Upper lobe of right lung (tissue), 1 donor: ENCODE measurements at regions not wholly inside any gene's neighbourhood (a gene's known extent, or its start where the extent isn't known, plus 50 kb on each side); places are given as distances from the start of the nearest gene placed in this dataset.

Experiments
- ATAC-seq: fragments of 200-7000 bp; cut with Tn5 transposase; one replicate; pipeline ENCODE4 v1.9.1; 2020; ENCODE audit warnings: mild to moderate bottlenecking, moderate library complexity
- DNase-seq: peaks from one replicate; pipeline ENCODE4 v3.0.0-alpha.2; 2020
- H3K27ac ChIP-seq: fragments of 200-600 bp; one replicate; pipeline ENCODE4 v1.8.0; 2022
- H3K27me3 ChIP-seq: fragments of 200-600 bp; one replicate; pipeline ENCODE4 v1.8.0; 2022; ENCODE audit warnings: mild to moderate bottlenecking
- H3K36me3 ChIP-seq: fragments of 200-600 bp; one replicate; pipeline ENCODE4 v1.8.0; 2022
- H3K4me1 ChIP-seq: fragments of 200-600 bp; one replicate; pipeline ENCODE4 v1.8.0; 2022
- H3K4me3 ChIP-seq: fragments of 200-600 bp; one replicate; pipeline ENCODE4 v1.8.0; 2022; ENCODE audit warnings: mild to moderate bottlenecking
- H3K9me3 ChIP-seq: fragments of 200-600 bp; one replicate; pipeline ENCODE4 v1.8.0; 2022
- CTCF ChIP-seq: fragments of 200-600 bp; IDR thresholded peaks from one replicate; pipeline ENCODE4 v1.8.0; 2022; ENCODE audit warnings: antibody characterized with exemption
- intact Hi-C: fragments of 100-400 bp; cut with DNase I; formaldehyde crosslinking; loops from one replicate; pipeline ENCODE4 v1.11.0; 2022
- donor health status: DM: no; HTN: yes; CAD: no; lungs with severe emphysema.

DNA sequence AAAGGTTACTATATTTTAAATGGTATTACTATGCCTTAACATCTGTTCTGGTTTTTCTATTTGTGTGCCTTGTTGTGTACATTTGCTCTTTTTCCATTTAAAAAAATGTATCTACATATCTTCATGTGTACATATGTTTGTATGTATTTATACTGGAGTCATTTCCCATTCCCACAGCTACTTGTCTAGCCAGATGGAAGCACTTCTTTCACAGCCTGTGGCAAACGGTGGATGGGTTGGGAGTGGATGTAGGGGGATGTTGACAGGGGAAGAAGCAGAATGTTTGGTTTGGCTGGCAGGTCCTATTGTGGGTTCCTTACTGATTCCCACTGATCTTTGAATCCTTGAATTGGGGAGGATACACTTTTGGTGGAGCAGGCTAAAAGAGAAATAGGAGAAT, 93.6 kb upstream of the CNTNAP4 start:
- Histone ChIP-seq H3K4me1 (no peaks in the 10 kb centered on the region), H3K27ac (no peak overlapping the region), H3K9me3 (peaks cover 12% of the 10 kb centered on the region), H3K27me3 (no peaks in the 10 kb centered on the region), H3K36me3 (no peaks in the 10 kb centered on the region), H3K4me3 (no peak overlapping the region)
- TF ChIP-seq CTCF = no peak
- intact Hi-C loops = no loop called here
- no peak for ATAC-seq
- no peak for DNase-seq

DNA sequence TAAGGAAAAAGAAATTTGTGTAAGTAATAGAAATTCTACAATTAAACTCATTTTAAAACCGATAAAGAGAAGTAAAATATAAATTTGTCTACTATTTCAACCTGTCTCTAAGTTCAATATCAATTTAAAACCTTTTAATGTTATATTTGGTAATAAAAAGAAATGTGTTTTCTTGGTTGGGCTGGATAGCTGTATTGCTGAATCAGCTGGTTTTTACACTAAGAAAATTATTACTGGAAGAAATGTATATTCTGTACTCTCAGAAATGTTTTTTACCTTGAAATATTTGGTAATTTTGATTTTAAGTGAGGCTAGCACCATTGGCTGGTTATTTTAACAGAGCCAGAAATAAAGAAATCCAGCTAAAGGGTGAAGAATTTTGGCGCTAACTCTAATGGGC, 87.1 kb upstream of the CNTNAP4 start:
- Histone ChIP-seq H3K27ac (no peak overlapping the region), H3K27me3 (no peaks in the 10 kb centered on the region), H3K9me3 (peaks cover 12% of the 10 kb centered on the region), H3K4me3 (no peak overlapping the region), H3K4me1 (no peaks in the 10 kb centered on the region), H3K36me3 (no peaks in the 10 kb centered on the region)
- ATAC-seq = no peak
- TF ChIP-seq CTCF = no peak
- intact Hi-C loops = no loop called here
- no peak for DNase-seq

DNA sequence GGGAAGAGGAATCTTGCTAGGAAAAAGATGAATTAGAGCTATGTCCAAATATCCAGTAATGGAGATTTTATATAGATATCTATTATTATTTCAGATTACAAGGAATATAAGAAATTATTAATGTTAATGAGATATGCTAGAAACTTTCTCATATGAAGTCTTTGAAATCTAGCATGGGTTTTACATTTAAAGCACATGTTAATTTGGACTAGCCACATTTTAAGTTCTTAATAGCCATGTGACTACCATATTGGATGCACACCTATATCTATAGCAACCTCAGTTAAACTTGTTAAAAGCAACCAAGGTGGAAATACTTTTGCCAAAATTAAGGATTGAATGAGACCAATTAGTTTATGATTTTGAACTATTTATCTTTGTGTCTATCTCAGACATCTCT, 86.7 kb upstream of the CNTNAP4 start:
- no peak for DNase-seq
- Histone ChIP-seq H3K4me1 (no peaks in the 10 kb centered on the region), H3K27me3 (no peaks in the 10 kb centered on the region), H3K27ac (no peak overlapping the region), H3K4me3 (no peak overlapping the region), H3K36me3 (no peaks in the 10 kb centered on the region), H3K9me3 (peaks cover 12% of the 10 kb centered on the region)
- intact Hi-C loops = no loop called here
- no peak for ATAC-seq
- TF ChIP-seq CTCF = no peak

- DNase-seq = no peak
- Histone ChIP-seq H3K36me3 (no peaks in the 10 kb centered on the region), H3K27ac (no peak overlapping the region), H3K27me3 (no peaks in the 10 kb centered on the region), H3K9me3 (no peaks in the 10 kb centered on the region), H3K4me1 (no peaks in the 10 kb centered on the region), H3K4me3 (no peak overlapping the region)
- intact Hi-C loops = no loop called here
- TF ChIP-seq CTCF = no peak
- no peak for ATAC-seq
These were observed 83.1 kb upstream of the CNTNAP4 start for GRCh38 chr16:76193906-76194615.

DNA sequence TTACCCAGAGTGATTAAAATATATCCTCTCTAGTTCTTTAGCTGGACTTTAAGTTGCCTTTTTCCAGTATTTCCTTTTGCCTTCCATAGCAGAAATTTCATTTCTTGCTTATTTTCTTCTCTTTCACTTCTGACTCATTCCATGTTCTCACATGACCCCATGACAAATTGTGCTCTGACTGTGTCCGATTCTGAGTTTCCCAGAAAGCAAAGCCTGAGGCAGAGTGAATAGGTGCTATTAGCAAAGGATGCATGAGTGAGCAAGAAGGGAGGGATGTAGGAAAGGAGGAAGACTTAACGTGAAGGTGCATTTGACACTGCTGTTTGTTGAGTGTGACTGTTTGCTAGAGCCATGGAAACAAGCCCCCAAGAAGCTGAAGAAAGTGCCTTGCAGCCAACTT, 82.6 kb upstream of the CNTNAP4 start:
- no peaks in the 10 kb centered on the region for H3K27me3 ChIP-seq
- TF ChIP-seq CTCF = no peak

DNA sequence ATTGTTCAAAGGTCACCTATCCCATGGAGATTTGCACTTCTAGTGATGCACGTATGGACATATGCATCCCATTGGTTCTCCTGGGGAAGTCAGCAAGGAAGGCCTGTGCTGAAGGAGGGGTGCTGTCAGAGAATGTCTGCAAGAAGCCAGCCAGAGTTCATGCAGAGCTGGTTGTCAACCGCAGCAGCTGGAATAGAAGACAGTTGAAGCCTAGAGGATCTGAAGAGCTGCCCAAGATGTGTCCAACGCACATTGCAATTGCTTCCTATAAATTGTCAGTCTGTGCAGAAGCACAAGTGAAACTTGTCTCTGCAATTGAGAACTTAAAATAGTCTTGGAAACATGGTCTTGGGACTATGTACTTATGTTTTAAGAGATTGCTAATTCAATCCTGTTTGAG, 82.1 kb upstream of the CNTNAP4 start:
- Histone ChIP-seq H3K4me3 (no peak overlapping the region), H3K27me3 (no peaks in the 10 kb centered on the region), H3K9me3 (no peaks in the 10 kb centered on the region), H3K27ac (no peak overlapping the region), H3K4me1 (no peaks in the 10 kb centered on the region), H3K36me3 (no peaks in the 10 kb centered on the region)
- ATAC-seq = no peak
- DNase-seq = no peak
- intact Hi-C loops = no loop called here
- TF ChIP-seq CTCF = no peak

More for the DNA sequence above, 82.6 kb upstream of the CNTNAP4 start:
- no peaks in the 10 kb centered on the region for H3K9me3 ChIP-seq
- no peak for DNase-seq
- no peak overlapping the region for H3K27ac ChIP-seq
- no peaks in the 10 kb centered on the region for H3K36me3 ChIP-seq
- H3K4me1 ChIP-seq = no peaks in the 10 kb centered on the region
- H3K4me3 ChIP-seq = no peak overlapping the region
- no peak for ATAC-seq
- intact Hi-C loops = no loop called here
